GM18498 (cell line): ENCODE measurements at regions not wholly inside any gene's neighbourhood (a gene's known extent, or its start where the extent isn't known, plus 50 kb on each side); places are given as distances from the start of the nearest gene placed in this dataset.
"Not testable (repeated sequence)": the region's sequence is repeated elsewhere in the genome, so short reads cannot be mapped to it uniquely, and the experiment has no call there.

Experiments
- ATAC-seq: cut with Tn5 transposase; IDR thresholded peaks from one replicate; pipeline ENCODE4 v1.9.1; 2021; ENCODE audit warnings: mild to moderate bottlenecking, moderate library complexity; ENCODE audit not compliant: unreplicated experiment

DNA sequence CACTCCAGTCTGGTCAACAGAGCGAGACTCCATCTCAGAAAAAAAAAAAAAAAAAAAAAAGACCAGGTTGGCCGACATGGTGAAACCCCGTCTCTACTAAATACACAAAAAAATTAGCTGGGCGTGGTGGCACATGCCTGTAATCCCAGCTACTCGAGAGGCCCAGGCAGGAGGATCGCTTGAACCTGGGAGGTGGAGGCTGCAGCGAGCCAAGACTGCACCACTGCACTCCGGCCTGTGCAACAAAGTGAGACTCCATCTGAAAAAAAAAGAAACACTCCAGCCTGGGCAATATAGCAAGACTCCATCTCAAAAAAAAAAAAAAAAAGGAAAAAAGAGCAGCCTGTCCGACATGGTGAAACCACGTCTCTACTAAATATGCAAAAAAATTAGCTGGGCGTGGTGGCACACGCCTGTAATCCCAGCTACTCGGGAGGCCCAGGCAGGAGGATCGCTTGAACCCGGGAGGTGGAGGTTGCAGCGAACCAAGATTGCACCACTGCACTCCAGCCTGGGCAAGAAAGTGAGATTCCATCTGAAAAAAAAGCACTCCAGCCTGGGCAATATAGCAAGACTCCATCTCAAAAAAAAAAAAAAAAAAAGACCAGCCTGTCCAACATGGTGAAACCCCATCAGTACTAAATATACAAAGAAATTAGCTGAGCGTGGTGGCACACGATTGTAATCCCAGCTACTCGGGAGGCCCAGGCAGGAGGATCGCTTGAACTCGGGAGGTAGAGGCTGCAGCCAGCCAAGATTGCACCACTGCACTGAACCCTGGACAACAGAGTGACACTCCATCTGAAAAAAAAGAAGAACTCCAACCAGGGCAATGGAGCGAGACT is 343.3 kb upstream of the PLGLB2 start:
- ATAC-seq: not testable (repeated sequence)

DNA sequence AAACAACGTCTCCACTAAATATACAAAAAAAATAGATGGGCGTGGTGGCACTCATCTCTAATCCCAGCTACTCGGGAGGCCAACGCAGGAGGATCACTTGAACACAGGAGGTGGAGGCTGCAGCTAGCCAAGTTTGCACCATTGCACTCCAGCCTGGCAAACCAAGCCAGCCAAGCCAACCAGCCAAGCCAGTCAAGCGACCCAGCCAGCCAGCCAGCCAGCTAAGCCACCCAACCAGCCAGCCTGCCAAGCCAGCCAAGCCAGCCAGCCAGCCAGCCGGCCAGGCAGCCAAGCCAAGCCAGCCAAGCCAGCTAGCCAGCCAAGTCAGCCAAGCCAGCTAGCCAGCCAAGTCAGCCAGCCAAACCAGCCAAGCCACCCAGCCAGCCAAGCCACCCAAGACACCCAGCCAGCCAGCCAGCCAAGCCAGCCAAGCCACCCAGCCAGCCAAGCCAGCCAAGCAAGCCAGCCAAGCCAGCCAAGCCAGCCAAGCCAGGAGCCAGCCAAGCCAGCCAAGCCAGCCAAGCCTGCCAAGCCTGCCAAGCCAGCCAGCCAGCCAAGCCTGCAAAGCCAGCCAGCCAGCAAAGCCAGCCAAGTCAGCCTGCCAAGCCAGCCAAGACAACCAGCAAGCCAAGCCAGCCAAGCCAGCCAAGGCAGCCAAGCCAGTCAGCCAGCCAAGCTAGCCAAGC is 342.2 kb upstream of the PLGLB2 start:
- not testable (repeated sequence) for ATAC-seq

DNA sequence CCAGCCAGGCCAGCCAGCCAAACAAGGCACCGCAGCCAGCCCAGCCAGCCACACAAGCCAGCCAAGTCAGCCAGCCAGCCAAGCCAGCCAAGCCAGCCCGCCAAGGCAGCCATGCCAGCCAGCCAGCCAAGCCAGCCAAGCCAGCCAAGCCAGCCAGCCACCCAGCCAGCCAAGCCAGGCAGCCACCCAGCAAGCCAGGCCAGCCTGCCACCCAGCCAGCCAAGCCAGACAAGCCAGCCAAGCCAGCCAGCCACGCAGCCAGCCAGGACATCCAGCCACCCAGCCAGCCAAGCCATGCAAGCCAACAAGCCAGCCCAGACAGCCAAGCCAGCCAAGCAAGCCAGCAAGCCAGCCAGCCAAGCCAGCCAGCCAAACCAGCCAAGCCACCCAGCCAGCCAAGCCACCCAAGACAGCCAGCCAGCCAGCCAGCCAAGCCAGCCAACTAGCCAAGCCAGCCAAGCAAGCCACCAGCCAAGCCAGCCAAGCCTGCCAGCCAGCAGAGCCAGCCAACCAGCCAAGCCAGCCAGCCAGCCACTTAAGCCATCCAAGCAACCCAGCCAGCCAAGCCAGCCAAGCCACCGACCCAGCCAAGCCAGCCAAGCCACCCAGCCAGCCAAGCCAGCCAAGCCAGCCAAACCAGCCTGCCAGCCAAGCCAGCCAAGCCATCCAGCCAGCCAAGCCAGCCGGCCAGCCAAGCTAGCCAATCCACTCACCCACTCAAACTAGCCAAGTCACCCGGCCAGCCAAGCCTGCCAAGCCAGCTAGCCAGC is 341.3 kb upstream of the PLGLB2 start:
- not testable (repeated sequence) for ATAC-seq

DNA sequence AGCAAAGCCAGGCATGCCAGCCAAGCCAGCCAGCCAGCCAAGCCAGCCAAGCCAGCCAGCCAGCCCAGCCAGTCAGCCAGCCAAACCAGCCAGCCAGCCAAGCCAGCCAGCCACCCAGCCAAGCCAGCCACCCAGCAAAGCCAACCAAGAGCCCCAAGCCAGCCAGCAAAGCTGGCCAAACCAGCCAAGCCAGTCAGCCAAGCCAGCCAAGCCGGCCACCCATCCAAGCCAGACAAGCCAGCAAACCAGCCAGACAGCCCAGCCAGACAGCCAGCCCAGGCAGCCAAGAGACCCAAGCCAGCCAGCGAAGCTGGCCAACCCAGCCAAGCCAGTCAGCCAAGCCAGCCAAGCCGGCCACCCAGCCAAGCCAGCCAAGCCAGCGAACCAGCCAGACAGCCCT is 338.3 kb upstream of the PLGLB2 start:
- ATAC-seq: not testable (repeated sequence)

DNA sequence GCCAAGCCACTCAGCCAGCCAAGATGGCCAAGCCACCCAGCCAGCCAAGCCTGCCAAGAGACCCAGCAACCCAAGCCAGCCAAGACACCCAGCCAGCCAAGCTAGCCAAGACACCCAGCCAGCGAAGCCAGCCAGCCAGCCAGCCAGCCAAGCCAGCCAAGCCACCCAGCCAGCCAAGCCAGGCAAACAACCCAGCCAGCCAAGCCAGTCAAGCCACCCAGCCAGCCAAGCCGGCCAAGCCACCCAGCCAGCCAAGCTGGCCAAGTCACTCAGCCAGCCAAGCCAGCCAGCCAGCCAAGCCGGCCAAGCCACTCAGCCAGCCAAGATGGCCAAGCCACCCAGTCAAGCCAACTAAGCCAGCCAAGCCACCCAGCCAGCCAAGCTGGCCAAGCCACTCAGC is 337.5 kb upstream of the PLGLB2 start:
- not testable (repeated sequence) for ATAC-seq

DNA sequence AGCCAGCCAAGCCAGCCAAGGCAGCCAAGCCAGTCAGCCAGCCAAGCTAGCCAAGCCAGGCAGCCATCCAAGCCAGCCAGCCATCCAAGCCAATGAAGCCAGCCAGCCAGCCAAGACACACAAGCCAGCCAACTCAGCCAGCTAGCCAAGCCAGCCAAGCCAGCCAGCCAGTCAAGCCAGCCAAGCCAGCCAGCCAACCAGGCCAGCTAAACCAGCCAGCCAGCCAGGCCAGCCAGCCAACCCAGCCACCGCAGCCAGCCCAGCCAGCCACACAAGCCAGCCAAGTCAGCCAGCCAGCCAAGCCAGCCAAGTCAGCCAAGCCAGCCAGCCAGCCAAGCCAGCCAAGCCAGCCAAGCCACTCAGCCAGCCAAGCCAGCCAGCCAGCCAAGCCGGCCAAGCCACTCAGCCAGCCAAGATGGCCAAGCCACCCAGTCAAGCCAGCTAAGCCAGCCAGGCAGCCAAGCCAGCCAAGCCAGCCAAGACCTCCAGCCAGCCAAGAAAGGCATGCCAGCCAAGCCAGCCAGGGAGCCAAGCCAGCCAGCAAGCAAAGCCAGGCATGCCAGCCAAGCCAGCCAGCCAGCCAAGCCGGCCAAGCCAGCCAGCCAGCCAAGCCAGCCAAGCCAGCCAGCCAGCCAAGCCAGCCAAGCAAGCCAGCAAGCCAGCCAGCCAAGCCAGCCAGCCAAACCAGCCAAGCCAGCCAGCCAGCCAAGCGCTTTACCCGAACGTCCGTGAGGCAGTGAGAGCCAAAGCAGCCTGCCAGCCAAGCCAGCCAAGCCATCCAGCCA is 335.7 kb upstream of the PLGLB2 start:
- not testable (repeated sequence) for ATAC-seq

DNA sequence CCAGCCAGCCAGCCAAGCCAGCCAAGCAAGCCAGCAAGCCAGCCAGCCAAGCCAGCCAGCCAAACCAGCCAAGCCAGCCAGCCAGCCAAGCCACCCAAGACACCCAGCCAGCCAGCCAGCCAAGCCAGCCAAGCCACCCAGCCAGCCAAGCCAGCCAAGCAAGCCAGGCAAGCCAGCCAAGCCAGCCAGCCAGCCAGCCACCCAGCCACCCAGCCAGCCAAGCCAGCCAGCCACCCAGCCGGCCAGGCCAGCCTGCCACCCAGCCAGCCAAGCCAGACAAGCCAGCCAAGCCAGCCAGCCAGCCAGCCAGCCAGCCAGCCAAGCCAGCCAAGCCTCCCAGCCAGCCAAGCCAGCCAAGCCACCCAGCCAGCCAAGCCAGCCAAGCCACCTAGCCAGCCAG is 333.6 kb upstream of the PLGLB2 start:
- ATAC-seq: not testable (repeated sequence)

DNA sequence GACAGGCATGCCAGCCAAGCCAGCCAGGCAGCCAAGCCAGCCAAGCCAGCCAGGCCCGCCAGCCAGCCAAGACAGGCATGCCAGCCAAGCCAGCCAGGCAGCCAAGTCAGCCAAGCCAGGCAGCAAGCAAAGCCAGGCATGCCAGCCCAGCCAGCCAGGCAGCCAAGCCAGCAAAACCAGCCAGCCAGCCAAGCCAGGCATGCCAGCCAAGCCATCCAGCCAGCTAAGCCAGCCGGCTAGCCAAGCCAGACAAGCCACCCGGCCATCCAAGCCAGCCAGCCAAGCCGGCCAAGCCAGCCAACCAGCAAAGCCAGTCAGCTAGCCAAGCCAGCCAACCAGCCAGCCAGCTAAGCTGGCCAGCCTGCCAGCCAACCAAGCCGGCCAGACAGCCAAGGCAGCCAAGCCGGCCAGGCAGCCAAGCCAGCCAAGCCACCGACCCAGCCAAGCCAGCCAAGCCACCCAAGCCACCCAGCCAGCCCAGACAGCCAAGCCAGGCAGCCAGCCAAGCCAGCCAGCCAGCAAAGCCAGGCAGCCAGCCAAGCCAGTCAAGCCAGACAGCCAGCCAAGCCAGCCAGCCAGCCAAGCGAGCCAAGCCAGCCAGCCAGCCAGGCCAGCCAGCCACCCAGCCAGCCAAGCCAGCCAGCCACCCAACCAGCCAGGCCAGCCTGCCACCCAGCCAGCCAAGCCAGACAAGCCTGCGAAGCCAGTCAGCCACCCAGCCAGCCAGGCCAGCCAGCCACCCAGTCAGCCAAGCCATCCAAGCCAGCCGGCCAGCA is 332.9 kb upstream of the PLGLB2 start:
- not testable (repeated sequence) for ATAC-seq

DNA sequence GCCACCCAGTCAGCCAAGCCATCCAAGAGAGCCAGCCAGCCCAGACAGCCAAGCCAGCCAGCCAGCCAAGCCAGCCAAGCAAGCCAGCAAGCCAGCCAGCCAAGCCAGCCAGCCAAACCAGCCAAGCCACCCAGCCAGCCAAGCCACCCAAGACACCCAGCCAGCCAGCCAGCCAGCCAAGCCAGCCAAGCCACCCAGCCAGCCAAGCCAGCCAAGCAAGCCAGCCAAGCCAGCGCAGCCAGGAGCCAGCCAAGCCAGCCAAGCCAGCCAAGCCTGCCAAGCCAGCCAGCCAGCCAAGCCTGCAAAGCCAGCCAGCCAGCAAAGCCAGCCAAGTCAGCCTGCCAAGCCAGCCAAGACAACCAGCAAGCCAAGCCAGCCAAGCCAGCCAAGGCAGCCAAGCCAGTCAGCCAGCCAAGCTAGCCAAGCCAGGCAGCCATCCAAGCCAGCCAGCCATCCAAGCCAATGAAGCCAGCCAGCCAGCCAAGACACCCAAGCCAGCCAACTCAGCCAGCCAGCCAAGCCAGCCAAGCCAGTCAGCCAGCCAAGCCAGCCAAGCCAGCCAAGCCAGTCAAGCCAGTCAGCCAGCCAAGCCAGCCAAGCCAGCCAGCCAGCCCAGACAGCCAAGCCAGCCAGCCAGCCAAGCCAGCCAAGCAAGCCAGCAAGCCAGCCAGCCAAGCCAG is 332.2 kb upstream of the PLGLB2 start:
- not testable (repeated sequence) for ATAC-seq

DNA sequence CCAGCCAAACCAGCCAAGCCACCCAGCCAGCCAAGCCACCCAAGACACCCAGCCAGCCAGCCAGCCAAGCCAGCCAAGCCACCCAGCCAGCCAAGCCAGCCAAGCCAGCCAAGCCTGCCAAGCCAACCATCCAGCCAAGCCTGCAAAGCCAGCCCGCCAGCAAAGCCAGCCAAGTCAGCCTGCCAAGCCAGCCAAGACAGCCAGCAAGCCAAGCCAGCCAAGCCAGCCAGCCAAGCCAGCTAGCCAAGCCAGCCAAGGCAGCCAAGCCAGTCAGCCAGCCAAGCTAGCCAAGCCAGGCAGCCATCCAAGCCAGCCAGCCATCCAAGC is 331.7 kb upstream of the PLGLB2 start:
- not testable (repeated sequence) for ATAC-seq

DNA sequence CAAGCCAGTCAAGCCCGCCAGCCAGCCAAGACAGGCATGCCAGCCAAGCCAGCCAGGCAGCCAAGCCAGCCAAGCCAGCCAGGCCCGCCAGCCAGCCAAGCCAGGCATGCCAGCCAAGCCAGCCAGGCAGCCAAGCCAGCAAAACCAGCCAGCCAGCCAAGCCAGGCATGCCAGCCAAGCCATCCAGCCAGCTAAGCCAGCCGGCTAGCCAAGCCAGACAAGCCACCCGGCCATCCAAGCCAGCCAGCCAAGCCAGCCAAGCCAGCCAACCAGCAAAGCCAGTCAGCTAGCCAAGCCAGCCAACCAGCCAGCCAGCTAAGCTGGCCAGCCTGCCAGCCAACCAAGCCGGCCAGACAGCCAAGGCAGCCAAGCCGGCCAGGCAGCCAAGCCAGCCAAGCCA is 330.7 kb upstream of the PLGLB2 start:
- not testable (repeated sequence) for ATAC-seq

DNA sequence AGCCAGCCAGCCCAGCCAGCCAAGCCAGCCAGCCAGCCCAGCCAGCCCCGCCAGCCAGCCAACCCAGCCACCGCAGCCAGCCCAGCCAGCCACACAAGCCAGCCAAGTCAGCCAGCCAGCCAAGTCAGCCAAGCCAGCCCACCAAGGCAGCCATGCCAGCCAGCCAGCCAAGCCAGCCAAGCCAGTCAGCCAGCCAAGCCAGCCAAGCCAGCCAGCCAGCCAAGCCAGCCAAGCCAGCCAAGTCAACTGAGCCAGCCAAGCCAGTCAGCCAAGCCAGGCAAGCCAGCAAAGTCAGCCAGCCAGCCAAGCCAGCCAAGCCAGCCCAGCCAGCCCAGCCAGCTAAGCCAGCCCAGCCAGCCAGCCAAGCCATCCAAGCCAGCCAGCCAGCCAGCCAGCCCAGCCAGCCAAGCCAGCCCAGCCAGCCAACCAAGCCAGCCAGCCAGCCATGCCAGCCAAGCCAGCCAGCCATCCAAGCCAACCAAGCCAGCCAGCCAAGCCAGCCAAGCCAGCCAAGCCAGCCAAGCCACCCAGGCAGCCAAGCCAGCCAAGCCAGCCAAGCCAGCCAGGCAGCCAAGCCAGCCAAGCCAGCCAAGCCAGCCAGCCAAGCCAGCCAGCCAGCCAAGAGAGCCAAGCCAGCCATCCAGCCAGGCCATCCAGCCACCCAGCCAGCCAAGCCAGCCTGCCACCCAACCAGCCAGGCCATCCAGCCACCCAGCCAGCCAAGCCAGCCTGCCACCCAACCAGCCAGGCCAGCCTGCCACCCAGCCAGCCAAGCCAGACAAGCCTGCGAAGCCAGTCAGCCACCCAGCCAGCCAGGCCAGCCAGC is 329.9 kb upstream of the PLGLB2 start:
- not testable (repeated sequence) for ATAC-seq

DNA sequence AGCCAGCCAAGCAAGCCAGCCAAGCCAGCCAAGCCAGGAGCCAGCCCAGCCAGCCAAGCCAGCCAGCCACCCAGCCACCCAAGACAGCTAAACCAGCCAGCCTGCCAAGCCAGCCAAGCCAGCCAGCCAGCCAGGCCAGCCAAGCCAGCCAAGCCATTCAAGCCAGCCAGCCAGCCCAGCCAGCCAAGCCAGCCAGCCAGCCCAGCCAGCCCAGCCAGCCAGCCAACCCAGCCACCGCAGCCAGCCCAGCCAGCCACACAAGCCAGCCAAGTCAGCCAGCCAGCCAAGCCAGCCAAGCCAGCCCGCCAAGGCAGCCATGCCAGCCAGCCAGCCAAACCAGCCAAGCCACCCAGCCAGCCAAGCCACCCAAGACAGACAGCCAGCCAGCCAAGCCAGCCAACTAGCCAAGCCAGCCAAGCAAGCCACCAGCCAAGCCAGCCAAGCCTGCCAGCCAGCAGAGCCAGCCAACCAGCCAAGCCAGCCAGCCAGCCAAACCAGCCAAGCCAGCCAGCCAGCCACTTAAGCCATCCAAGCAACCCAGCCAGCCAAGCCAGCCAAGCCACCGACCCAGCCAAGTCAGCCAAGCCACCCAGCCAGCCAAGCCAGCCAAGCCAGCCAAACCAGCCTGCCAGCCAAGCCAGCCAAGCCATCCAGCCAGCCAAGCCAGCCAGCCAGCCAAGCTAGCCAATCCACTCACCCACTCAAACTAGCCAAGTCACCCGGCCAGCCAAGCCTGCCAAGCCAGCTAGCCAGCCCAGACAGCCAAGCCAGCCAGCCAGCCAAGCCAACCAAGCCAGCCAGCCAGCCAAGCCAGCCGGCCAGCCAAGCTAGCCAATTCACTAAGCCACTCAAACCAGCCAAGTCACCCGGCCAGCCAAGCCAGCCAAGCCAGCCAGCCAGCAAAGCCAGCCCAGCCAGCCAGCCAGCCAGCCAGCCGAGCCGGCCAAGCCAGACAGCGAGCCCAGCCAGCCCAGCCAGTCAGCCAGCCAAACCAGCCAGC is 328.8 kb upstream of the PLGLB2 start:
- ATAC-seq: not testable (repeated sequence)

DNA sequence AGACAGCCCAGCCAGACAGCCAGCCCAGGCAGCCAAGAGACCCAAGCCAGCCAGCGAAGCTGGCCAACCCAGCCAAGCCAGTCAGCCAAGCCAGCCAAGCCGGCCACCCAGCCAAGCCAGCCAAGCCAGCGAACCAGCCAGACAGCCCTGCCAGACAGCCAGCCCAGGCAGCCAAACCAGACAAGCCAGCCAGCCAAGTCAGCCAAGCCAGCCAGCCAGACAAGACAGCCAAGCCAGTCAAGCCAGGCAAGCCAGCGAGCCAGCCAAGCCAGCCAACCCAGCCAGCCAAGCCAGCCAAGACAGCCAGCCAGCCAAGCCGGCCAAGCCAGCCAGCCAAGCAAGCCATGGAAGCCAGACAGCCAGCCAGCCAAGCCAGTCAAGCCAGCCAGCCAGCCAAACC is 327.9 kb upstream of the PLGLB2 start:
- not testable (repeated sequence) for ATAC-seq

DNA sequence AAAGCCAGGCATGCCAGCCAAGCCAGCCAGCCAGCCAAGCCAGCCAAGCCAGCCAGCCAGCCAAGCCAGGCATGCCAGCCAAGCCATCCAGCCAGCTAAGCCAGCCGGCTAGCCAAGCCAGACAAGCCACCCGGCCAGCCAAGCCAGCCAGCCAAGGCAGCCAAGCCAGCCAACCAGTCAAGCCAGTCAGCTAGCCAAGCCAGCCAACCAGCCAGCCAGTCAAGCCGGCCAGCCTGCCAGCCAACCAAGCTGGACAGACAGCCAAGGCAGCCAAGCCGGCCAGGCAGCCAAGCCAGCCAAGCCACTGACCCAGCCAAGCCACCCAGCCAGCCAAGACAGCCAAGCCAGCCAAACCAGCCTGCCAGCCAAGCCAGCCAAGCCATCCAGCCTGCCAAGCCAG is 326.9 kb upstream of the PLGLB2 start:
- ATAC-seq: not testable (repeated sequence)

DNA sequence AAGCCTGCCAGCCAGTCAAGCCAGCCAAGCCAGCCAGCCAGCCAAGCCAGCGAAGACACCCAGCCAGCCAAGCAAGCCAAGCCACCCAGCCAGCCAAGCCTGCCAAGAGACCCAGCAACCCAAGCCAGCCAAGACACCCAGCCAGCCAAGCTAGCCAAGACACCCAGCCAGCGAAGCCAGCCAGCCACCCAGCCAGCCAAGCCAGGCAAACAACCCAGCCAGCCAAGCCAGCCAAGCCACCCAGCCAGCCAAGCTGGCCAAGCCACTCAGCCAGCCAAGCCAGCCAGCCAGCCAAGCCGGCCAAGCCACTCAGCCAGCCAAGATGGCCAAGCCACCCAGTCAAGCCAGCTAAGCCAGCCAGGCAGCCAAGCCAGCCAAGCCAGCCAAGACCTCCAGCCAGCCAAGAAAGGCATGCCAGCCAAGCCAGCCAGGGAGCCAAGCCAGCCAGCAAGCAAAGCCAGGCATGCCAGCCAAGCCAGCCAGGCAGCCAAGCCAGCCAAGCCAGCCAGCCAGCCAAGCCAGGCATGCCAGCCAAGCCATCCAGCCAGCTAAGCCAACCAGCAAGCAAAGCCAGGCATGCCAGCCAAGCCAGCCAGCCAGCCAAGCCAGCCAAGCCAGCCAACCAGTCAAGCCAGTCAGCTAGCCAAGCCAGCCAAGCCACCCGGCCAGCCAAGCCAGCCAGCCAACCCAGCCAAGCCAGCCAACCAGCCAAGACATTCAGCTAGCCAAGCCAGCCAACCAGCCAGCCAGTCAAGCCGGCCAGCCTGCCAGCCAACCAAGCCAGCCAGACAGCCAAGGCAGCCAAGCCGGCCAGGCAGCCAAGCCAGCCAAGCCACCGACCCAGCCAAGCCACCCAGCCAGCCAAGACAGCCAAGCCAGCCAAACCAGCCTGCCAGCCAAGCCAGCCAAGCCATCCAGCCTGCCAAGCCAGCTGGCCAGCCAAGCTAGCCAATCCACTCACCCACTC is 323.8 kb upstream of the PLGLB2 start:
- ATAC-seq: not testable (repeated sequence)
